IMR-90 (cell line): ENCODE measurements at regions not wholly inside any gene's neighbourhood (a gene's known extent, or its start where the extent isn't known, plus 50 kb on each side); places are given as distances from the start of the nearest gene placed in this dataset.

Experiments used
- ATAC-seq: fragments of 200-7000 bp; cut with Tn5 transposase; 2 replicates; pipeline ENCODE4 v1.9.1; 2020; ENCODE audit warnings: low read depth, mild to moderate bottlenecking, moderate library complexity
- BruUV-seq: library from RNA; stranded (reverse); fragments of 400-500 nt; replicated peaks from 2 replicates; lab custom pipeline; 2021; lab: Mats Ljungman, UMichigan
- CTCF ChIA-PET: fragments of 300-600 bp; formaldehyde crosslinking; extraction: SDS; loops from one replicate; lab custom pipeline; 2021; ENCODE audit warnings: antibody characterized with exemption; lab: Yijun Ruan, JAX
- POLR2A ChIA-PET: fragments of 300-600 bp; sonication (Branson Sonifier 250); formaldehyde crosslinking; loops from one replicate; lab custom pipeline; 2022; ENCODE audit warnings: antibody characterized with exemption; ENCODE audit not compliant: unreplicated experiment; lab: Charles Lee
- DNase-seq: peaks from one replicate; pipeline ENCODE4 v3.0.0; 2013
- H2AFZ ChIP-seq: replicated peaks from 2 replicates; pipeline ENCODE3; 2013; ENCODE audit warnings: low read length, mild to moderate bottlenecking; ENCODE audit not compliant: poor library complexity
- H2AK5ac ChIP-seq: 2 replicates; pipeline ENCODE4 v1.6.1; 2013; ENCODE audit warnings: low read depth, low read length, inconsistent platforms
- H2AK9ac ChIP-seq: replicated peaks from 2 replicates; pipeline ENCODE3; 2013; ENCODE audit warnings: mild to moderate bottlenecking, low read depth, low read length, moderate library complexity; ENCODE audit not compliant: poor library complexity
- H2BK120ac ChIP-seq: 2 replicates; pipeline ENCODE4 v1.6.1; 2013; ENCODE audit warnings: low read depth, low read length, inconsistent platforms
- H2BK15ac ChIP-seq: 3 replicates; pipeline ENCODE4 v1.6.1; 2013; ENCODE audit warnings: low read depth, low read length, inconsistent platforms
- H2BK20ac ChIP-seq: 2 replicates; pipeline ENCODE4 v1.6.1; 2013; ENCODE audit warnings: low read depth, mild to moderate bottlenecking, inconsistent platforms, low read length, moderate library complexity
- H2BK5ac ChIP-seq: 2 replicates; pipeline ENCODE4 v1.6.1; 2013; ENCODE audit warnings: mild to moderate bottlenecking, low read depth, low read length, inconsistent platforms; ENCODE audit not compliant: poor library complexity, severe bottlenecking
- H3K14ac ChIP-seq: replicated peaks from 2 replicates; pipeline ENCODE4 v1.6.1; 2013; ENCODE audit warnings: low read depth, low read length, inconsistent platforms
- H3K18ac ChIP-seq: 2 replicates; pipeline ENCODE4 v1.6.1; 2013; ENCODE audit warnings: low read depth, low read length, control low read depth
- H3K23ac ChIP-seq: 2 replicates; pipeline ENCODE4 v1.6.1; 2013; ENCODE audit warnings: low read depth, low read length, inconsistent platforms
- H3K27ac ChIP-seq: 2 replicates; pipeline ENCODE4 v1.5.1; 2013; ENCODE audit warnings: mild to moderate bottlenecking, control low read depth, low read length; ENCODE audit not compliant: insufficient read depth
- H3K27me3 ChIP-seq: 2 replicates; pipeline ENCODE4 v1.6.1; 2013; ENCODE audit warnings: low read length; ENCODE audit not compliant: control insufficient read depth, insufficient read depth
- H3K36me3 ChIP-seq: 2 replicates; pipeline ENCODE4 v1.6.1; 2013; ENCODE audit warnings: low read length, mixed read lengths; ENCODE audit not compliant: control insufficient read depth, insufficient read depth
- H3K4ac ChIP-seq: 2 replicates; pipeline ENCODE4 v1.6.1; 2013; ENCODE audit warnings: low read depth, low read length, inconsistent platforms
- H3K4me1 ChIP-seq: 2 replicates; pipeline ENCODE4 v1.6.1; 2013; ENCODE audit warnings: low read length, mixed read lengths; ENCODE audit not compliant: control insufficient read depth, insufficient read depth
- H3K4me2 ChIP-seq: 2 replicates; pipeline ENCODE4 v1.6.1; 2013; ENCODE audit warnings: low read depth, mild to moderate bottlenecking, control low read depth, low read length, moderate library complexity
- H3K4me3 ChIP-seq: 2 replicates; pipeline ENCODE4 v1.5.1; 2013; ENCODE audit warnings: low read depth, mild to moderate bottlenecking, control low read depth, low read length, moderate library complexity; ENCODE audit not compliant: insufficient read depth
- H3K56ac ChIP-seq: 2 replicates; pipeline ENCODE4 v1.6.1; 2013; ENCODE audit warnings: low read length, inconsistent platforms; ENCODE audit not compliant: insufficient read depth; ENCODE audit errors: extremely low read depth
- H3K79me1 ChIP-seq, 2 experiments: 2 replicates each; pipeline ENCODE4 v1.6.1; 2013; ENCODE audit warnings: low read length in 2 of 2, inconsistent platforms in 1 of 2, low read depth in 1 of 2
- H3K9ac ChIP-seq: 2 replicates; pipeline ENCODE4 v1.6.1; 2013; ENCODE audit warnings: low read depth, low read length, control low read depth
- H3K9me1 ChIP-seq: 2 replicates; pipeline ENCODE4 v1.6.1; 2013; ENCODE audit warnings: low read length, inconsistent platforms; ENCODE audit not compliant: insufficient read depth
- H3K9me3 ChIP-seq: 2 replicates; pipeline ENCODE4 v1.6.1; 2013; ENCODE audit warnings: low read length; ENCODE audit not compliant: control insufficient read depth, insufficient read depth
- H4K20me1 ChIP-seq: 2 replicates; pipeline ENCODE4 v1.6.1; 2013; ENCODE audit warnings: low read length, inconsistent platforms; ENCODE audit not compliant: insufficient read depth
- H4K5ac ChIP-seq: 2 replicates; pipeline ENCODE4 v1.6.1; 2013; ENCODE audit warnings: mild to moderate bottlenecking, low read depth, low read length, control low read depth
- H4K8ac ChIP-seq, 2 experiments: 2 replicates each; pipeline ENCODE4 v1.6.1; 2013; ENCODE audit warnings: low read depth in 2 of 2, low read length in 2 of 2, control low read depth in 1 of 2, inconsistent platforms in 1 of 2
- H4K91ac ChIP-seq: 2 replicates; pipeline ENCODE4 v1.6.1; 2013; ENCODE audit warnings: low read depth, low read length, inconsistent platforms; ENCODE audit not compliant: insufficient read depth
- BHLHE40 ChIP-seq: fragments of 150-350 bp; IDR thresholded peaks from 2 replicates; pipeline ENCODE4 v1.6.1; 2016; ENCODE audit warnings: mild to moderate bottlenecking, low read depth, low read length
- CEBPB ChIP-seq: IDR thresholded peaks from 2 replicates; pipeline ENCODE4 v1.6.1; 2012; ENCODE audit warnings: low read depth, low read length, improper control_type of control experiment
- CHD1 ChIP-seq: IDR thresholded peaks from 2 replicates; pipeline ENCODE4 v1.6.1; 2012; ENCODE audit warnings: low read depth, low read length, improper control_type of control experiment
- FOS ChIP-seq: fragments of 150-350 bp; IDR thresholded peaks from 2 replicates; pipeline ENCODE4 v1.6.1; 2016; ENCODE audit warnings: low read depth, low read length
- MAFK ChIP-seq: IDR thresholded peaks from 2 replicates; pipeline ENCODE4 v1.6.1; 2012; ENCODE audit warnings: low read depth, low read length, improper control_type of control experiment
- MAZ ChIP-seq: IDR thresholded peaks from 2 replicates; pipeline ENCODE4 v1.6.1; 2012; ENCODE audit warnings: low read depth, mild to moderate bottlenecking, low read length, improper control_type of control experiment, moderate library complexity, borderline replicate concordance
- MXI1 ChIP-seq: IDR thresholded peaks from 2 replicates; pipeline ENCODE4 v1.6.1; 2012; ENCODE audit warnings: low read depth, mild to moderate bottlenecking, low read length, moderate library complexity, borderline replicate concordance
- NFE2L2 ChIP-seq: fragments of 150-350 bp; IDR thresholded peaks from 2 replicates; pipeline ENCODE4 v1.6.1; 2016; ENCODE audit warnings: low read depth, mild to moderate bottlenecking, low read length
- POLR2A ChIP-seq: IDR thresholded peaks from 2 replicates; pipeline ENCODE4 v1.6.1; 2012; ENCODE audit warnings: mild to moderate bottlenecking, low read depth, low read length
- RAD21 ChIP-seq: IDR thresholded peaks from 2 replicates; pipeline ENCODE4 v1.6.1; 2012; ENCODE audit warnings: low read length, improper control_type of control experiment
- RCOR1 ChIP-seq: IDR thresholded peaks from 2 replicates; pipeline ENCODE4 v1.6.1; 2012; ENCODE audit warnings: mild to moderate bottlenecking, low read length, improper control_type of control experiment; ENCODE audit not compliant: insufficient replicate concordance
- RFX5 ChIP-seq: IDR thresholded peaks from 2 replicates; pipeline ENCODE4 v1.8.0; 2012; ENCODE audit warnings: low read depth, mild to moderate bottlenecking, low read length, moderate library complexity
- SMC3 ChIP-seq: fragments of 150-350 bp; IDR thresholded peaks from 2 replicates; pipeline ENCODE4 v1.6.1; 2016; ENCODE audit warnings: low read depth, mild to moderate bottlenecking, antibody characterized with exemption, low read length, moderate library complexity
- WGBS, 2 experiments: methylation state at CpG; one replicate each; pipeline versions ENCODE4 v1.1.5 to v1.1.7; 2013; ENCODE audit warnings: missing lambda C conversion rate in 2 of 2; ENCODE audit not compliant: insufficient read length in 1 of 2; ENCODE audit errors: extremely low coverage in 2 of 2; 5-methylcytosine and 5-hydroxymethylcytosine counted together
- dilution Hi-C: fragments of 300-500 bp; cut with HindIII; formaldehyde crosslinking; loops from one replicate; pipeline ENCODE4 v1.14.3; 2018; ENCODE audit warnings: low sequenced_read_pairs; ENCODE audit not compliant: unreplicated experiment
- in situ Hi-C: fragments of 300-500 bp; cut with MboI; formaldehyde crosslinking; loops from 3 replicates; pipeline ENCODE4 v1.14.3; 2019; ENCODE audit warnings: low sequenced_read_pairs, inconsistent platforms, mixed read lengths
- intact Hi-C: fragments of 100-400 bp; cut with micrococcal nuclease; formaldehyde crosslinking; loops from 2 replicates; pipeline ENCODE4 v1.10.0; 2022
- TF ChIP-seq, protein P1 (sequence below): fragments of 150-350 bp; IDR thresholded peaks from 2 replicates; pipeline ENCODE4 v1.6.1; 2016; ENCODE audit warnings: low read depth, mild to moderate bottlenecking, low read length, moderate library complexity, borderline replicate concordance
- TF ChIP-seq, protein P2 (sequence below): conservative IDR thresholded peaks from 2 replicates; pipeline ENCODE4 v1.5.1; 2012; ENCODE audit warnings: mild to moderate bottlenecking, low read depth, low read length, improper control_type of control experiment
- TF ChIP-seq, protein P3 (sequence below): fragments of 150-350 bp; IDR thresholded peaks from 2 replicates; pipeline ENCODE4 v1.6.1; 2017; ENCODE audit warnings: mild to moderate bottlenecking, antibody characterized with exemption, low read length, low read depth

DNA sequence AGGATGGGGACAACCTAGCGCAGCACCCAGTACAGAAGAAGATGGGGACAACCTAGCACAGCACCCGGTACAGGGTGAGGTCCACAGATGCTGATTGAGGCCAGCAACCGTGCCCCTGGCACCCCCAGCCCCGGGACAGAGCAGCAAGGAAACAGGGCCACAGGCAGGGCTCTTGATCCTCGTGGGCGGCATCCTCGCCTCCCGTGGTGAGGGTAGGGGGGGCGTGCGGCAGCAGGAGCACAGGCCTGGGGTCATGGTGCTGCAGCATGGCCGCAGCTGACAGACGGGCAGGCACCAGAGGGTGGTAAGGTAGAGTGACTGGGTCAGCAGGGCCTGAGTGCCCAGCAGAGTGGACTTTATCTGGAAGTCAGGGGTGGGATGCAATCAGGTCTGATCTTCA is 89.5 kb downstream of the HMX1 start:
- intact Hi-C loops (no loop called here), dilution Hi-C loops (no loop called here), in situ Hi-C loops (no loop called here)
- H2AK9ac ChIP-seq, result no peak overlapping the region
- H4K20me1 ChIP-seq, result no peaks in the 10 kb centered on the region
- H3K36me3 ChIP-seq, result no peaks in the 10 kb centered on the region
- no peak overlapping the region for H3K27ac ChIP-seq
- H3K4me1 ChIP-seq, result no peaks in the 10 kb centered on the region
- H3K23ac ChIP-seq, result no peak overlapping the region
- no peak for TF ChIP-seq SMC3
- TF ChIP-seq RCOR1, result no peak
- no peak for TF ChIP-seq RAD21
- no peak for TF ChIP-seq NFE2L2
- TF ChIP-seq, protein P1, sequence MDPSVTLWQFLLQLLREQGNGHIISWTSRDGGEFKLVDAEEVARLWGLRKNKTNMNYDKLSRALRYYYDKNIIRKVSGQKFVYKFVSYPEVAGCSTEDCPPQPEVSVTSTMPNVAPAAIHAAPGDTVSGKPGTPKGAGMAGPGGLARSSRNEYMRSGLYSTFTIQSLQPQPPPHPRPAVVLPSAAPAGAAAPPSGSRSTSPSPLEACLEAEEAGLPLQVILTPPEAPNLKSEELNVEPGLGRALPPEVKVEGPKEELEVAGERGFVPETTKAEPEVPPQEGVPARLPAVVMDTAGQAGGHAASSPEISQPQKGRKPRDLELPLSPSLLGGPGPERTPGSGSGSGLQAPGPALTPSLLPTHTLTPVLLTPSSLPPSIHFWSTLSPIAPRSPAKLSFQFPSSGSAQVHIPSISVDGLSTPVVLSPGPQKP, result no peak
- no peak for TF ChIP-seq POLR2A
- no peak for TF ChIP-seq FOS
- TF ChIP-seq, protein P2, sequence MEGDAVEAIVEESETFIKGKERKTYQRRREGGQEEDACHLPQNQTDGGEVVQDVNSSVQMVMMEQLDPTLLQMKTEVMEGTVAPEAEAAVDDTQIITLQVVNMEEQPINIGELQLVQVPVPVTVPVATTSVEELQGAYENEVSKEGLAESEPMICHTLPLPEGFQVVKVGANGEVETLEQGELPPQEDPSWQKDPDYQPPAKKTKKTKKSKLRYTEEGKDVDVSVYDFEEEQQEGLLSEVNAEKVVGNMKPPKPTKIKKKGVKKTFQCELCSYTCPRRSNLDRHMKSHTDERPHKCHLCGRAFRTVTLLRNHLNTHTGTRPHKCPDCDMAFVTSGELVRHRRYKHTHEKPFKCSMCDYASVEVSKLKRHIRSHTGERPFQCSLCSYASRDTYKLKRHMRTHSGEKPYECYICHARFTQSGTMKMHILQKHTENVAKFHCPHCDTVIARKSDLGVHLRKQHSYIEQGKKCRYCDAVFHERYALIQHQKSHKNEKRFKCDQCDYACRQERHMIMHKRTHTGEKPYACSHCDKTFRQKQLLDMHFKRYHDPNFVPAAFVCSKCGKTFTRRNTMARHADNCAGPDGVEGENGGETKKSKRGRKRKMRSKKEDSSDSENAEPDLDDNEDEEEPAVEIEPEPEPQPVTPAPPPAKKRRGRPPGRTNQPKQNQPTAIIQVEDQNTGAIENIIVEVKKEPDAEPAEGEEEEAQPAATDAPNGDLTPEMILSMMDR, result no peak
- no peak for TF ChIP-seq MAFK
- no peak for TF ChIP-seq MAZ
- no peak for TF ChIP-seq CEBPB
- TF ChIP-seq CHD1, result no peak
- TF ChIP-seq BHLHE40, result no peak
- no peak for TF ChIP-seq RFX5
- TF ChIP-seq MXI1, result no peak
- TF ChIP-seq, protein P3, sequence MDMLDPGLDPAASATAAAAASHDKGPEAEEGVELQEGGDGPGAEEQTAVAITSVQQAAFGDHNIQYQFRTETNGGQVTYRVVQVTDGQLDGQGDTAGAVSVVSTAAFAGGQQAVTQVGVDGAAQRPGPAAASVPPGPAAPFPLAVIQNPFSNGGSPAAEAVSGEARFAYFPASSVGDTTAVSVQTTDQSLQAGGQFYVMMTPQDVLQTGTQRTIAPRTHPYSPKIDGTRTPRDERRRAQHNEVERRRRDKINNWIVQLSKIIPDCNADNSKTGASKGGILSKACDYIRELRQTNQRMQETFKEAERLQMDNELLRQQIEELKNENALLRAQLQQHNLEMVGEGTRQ, result no peak
- no peak overlapping the region for H3K4me3 ChIP-seq
- no peak overlapping the region for H2AK5ac ChIP-seq
- no peak overlapping the region for H2BK15ac ChIP-seq
- no peak overlapping the region for H3K4ac ChIP-seq
- BruUV-seq, result no TSS peak
- no peak for DNase-seq
- no peak overlapping the region for H3K9ac ChIP-seq
- no peak overlapping the region for H4K8ac ChIP-seq
- no peak overlapping the region for H3K4me2 ChIP-seq
- no peak overlapping the region for H2BK5ac ChIP-seq
- no peak overlapping the region for H4K91ac ChIP-seq
- H3K9me3 ChIP-seq, result peaks cover 3% of the 10 kb centered on the region; the same call in 1 of the 2 replicates
- H4K5ac ChIP-seq, result no peak overlapping the region
- no peaks in the 10 kb centered on the region for H3K9me1 ChIP-seq
- H3K14ac ChIP-seq, result no peak overlapping the region
- 59% methylated on average over 9 of the region's 12 CpGs; no CpG with 5 or more reads in 1 of the 2 experiments for WGBS, 2 experiments
- no peak overlapping the region for H3K56ac ChIP-seq
- no peak overlapping the region for H2AFZ ChIP-seq
- no peaks in the 10 kb centered on the region for H3K79me1 ChIP-seq
- no peaks in the 10 kb centered on the region for H3K27me3 ChIP-seq
- ATAC-seq, result no peak
- ChIA-PET CTCF (no interaction called here), POLR2A (no interaction called here)
- no peak overlapping the region for H2BK120ac ChIP-seq
- no peak overlapping the region for H2BK20ac ChIP-seq
- H3K18ac ChIP-seq, result no peak overlapping the region
